Frontal cortex (tissue), 3 donors: ENCODE measurements at regions not wholly inside any gene's neighbourhood (a gene's known extent, or its start where the extent isn't known, plus 50 kb on each side); places are given as distances from the start of the nearest gene placed in this dataset.

Experiments
- DNase-seq, 2 donors: peaks; one replicate each; pipeline ENCODE4 v3.0.0; 2012; ENCODE audit warnings: low spot score in 2 of 2
- FAIRE-seq: peaks from 2 replicates; lab custom pipeline; 2012; peaks lifted over from hg19 to GRCh38; lab: Jason Lieb, UNC
- donor health status: control.
- donor health status: control.
- donor health status: control.

- no peak for DNase-seq
- no peak for FAIRE-seq
These were observed 150.6 kb upstream of the TNRC6C start for GRCh38 chr17:77807746-77808441.

GRCh38 chr17:77808686-77809425 lies 149.6 kb upstream of the TNRC6C start:
- FAIRE-seq, result no peak
- no peak for DNase-seq

- FAIRE-seq (no peak), DNase-seq (no peak)
These were observed 148.7 kb upstream of the TNRC6C start for GRCh38 chr17:77809814-77810213.

GRCh38 chr17:77810536-77810935 lies 148.0 kb upstream of the TNRC6C start:
- FAIRE-seq, result no peak
- DNase-seq, result no peak

DNA sequence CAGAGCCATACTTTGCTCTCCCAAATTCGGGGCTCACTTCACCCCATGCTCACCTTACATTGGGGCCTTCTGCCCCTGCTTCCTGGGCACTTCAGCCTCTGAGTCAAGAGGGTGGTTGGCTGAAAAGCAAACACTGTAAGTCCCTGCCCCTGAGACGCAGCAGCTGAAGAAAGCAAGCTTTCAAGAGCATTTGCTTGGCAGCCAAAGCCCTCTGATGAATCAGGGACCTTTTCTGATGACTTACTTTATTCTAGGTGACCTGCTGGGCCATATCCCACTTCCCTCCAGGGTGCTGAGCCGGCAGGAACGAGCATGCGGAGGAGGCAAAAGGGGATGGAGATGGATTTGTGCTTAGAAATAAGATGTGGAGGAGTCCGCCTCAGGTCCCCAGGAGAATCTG lies 147.0 kb upstream of the TNRC6C start:
- no peak for DNase-seq
- no peak for FAIRE-seq

DNA sequence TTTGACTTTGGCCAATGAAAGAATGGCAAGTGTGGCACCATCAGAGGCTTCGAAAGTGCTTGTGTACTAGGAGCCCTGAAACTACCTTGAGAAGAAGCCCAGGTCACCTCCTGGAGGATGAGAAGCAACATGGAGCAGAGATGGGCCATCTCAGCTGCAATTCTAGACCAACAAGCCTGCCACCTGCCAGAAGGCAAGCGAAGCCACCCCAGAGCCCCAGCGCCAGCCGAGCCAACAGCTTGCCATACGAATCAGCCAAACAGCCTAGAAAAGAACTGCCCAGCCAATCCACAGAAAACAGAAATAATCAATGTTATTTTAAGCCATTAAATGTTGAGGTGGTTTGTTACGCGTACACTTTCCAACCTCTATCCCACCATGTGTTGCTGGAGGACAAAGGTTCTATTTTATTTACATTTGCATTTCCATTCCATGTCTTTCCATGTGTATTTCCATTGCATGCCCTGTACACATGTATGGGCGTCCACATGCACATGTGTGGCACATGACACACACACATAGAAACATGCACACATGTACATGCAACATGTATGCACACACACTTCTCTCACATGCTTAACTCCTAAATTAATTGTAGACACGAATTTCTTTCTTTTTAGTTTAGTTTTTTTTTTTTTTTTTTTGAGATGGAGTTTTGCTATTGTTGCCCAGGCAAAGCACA lies 144.3 kb upstream of the TNRC6C start:
- FAIRE-seq (no peak), DNase-seq (no peak)

- FAIRE-seq (no peak), DNase-seq (no peak)
These were observed 143.2 kb upstream of the TNRC6C start for GRCh38 chr17:77815127-77815905.

DNA sequence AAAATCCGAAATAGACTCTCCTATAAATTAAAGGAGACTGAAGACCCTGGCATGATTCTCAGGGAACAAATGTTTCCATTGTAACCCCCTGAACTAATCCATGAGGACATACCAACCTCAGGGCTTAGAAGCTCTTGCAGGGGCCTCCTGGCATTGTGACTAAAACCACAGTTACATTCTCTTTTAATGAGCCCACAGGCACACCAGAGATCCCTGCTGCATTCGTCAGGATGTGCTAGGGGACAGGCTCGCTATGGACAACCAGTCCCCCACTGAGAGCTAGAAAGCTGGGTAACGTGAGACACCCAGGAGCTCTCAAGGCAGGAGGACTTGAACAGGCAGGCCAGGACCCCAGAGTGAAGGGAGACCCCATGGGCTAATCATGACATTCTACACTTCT lies 140.6 kb upstream of the TNRC6C start:
- FAIRE-seq (no peak), DNase-seq (no peak)

GRCh38 chr17:77819497-77819896 lies 139.0 kb upstream of the TNRC6C start:
- FAIRE-seq, result no peak
- DNase-seq, result no peak

DNA sequence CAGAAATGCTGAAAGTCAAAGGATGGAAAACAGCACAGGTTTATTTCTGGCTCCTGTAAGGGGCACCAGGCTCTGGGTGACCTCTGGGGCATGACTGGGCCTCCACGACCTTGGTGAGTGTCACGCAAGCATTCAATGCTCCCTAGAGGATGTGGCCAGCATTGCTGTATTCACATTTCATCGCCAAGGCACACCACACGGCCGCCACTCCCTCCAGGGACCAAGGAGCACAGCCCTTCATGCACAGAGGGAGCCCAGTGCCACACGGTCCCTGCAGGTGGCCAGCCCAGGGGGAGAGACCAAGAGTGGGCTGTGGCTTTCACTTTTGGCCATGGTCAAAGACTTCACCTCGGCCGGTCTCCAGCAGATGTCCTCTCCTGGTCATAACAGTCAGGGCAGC lies 137.4 kb upstream of the TNRC6C start:
- FAIRE-seq (no peak), DNase-seq (no peak)

DNA sequence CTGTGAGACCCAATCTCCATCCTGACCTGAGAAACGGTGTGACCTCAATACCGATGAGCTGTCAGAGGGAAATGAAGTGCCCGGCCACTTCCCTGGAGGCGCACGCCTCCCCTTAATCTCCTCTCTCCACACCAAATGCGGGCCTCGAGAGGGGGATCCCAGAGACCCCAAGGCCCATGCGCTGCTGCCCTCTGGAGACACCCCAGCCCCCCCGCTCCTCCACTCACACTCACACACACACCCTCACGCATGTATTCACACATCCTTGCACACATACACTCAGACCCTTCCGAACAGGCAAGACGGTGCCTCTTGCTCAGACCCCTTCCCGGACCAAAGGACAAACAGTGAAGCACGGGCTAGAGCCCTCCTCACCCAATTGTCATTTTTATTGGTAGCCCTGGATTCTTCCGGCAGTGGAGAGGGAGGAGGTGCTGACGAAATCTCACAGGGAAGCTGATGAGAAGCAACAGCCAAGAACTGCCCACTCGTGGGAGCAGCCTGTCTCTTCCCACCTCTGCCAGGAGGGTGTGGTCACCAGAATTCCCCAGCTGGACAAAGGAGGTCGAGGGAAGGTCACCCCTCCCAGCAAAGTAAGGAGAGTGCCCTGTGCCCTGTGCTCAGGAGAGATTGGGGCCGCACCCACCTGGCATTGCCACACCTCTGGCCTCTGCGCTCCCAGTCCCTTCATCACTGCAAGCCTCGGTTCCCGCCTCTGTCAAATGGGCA lies 136.0 kb upstream of the TNRC6C start:
- FAIRE-seq (no peak), DNase-seq (no peak)

GRCh38 chr17:77824102-77824779 lies 134.3 kb upstream of the TNRC6C start:
- FAIRE-seq, result no peak
- DNase-seq, result no peak

DNA sequence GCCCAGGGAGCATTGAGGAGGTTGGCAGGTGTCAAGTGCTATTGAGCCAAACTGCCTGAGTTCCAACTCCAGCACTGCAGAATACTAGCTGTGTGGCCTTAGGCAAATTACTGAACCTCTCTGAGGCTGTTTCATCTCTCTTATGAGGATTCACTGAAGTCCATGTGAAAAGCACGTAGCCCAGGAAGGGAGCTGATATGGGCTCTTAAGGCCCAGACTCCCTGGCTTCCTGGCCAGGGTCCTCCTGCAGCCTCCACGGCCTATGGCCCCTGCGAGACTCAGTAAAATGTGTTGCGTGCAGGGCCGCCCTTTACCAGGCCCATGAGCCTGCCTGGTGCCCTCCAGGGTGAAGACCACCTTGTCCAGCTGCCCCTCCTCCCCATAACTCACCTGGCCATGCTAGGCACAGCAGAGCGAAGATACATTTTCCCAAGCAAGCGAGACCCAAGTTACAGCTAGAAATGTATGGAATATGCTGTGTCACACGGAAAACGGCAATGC lies 133.7 kb upstream of the TNRC6C start:
- DNase-seq (no peak), FAIRE-seq (no peak)

DNA sequence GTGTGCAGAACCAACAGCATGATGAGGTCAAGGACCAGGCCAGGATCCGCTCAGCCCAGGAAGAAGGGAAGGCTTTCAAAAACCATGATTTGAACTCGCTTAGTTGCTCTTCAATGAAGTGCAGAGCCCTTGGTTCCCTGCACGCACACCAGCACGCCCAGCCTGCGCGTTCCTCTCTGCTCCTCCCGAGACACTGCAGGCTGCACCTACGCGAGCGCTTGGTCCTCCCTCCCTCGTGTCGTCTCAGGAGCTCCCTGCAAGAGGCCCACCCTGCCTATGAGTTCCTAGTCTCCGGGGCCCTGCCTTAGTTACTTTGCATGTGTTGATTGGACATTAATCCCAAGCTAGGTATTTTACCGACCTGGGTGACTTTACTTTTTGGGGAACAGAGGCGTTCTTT lies 132.9 kb upstream of the TNRC6C start:
- FAIRE-seq, result no peak
- DNase-seq, result no peak

GRCh38 chr17:77826132-77826873 lies 132.2 kb upstream of the TNRC6C start:
- no peak for DNase-seq

DNA sequence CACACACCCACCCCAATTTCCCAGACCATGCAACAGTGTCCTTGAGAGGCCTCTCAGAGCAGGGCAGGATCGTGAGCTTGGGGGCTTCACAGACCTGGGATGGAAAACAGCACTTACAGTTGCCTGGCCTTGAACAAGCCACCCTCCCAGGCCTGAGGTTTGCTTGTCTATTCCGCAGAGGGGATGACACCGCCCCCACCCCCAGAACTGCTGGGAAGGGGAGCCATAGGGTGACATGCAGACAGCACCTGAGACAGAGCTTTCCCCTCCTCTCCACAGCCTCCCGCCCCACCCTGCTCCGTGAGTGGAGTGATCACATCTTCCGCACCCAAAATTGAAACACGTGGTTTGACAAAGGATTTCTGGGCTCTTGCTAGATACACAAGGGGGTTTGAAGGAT lies 131.5 kb upstream of the TNRC6C start:
- FAIRE-seq, result no peak

More at GRCh38 chr17:77826132-77826873, 132.2 kb upstream of the TNRC6C start:
- FAIRE-seq, result no peak

GRCh38 chr17:77827511-77827910 lies 131.0 kb upstream of the TNRC6C start:
- FAIRE-seq (no peak), DNase-seq (no peak)

More for the DNA sequence above, 131.5 kb upstream of the TNRC6C start:
- DNase-seq, result no peak
